Thyroid gland (tissue), 4 donors: ENCODE measurements at regions not wholly inside any gene's neighbourhood (a gene's known extent, or its start where the extent isn't known, plus 50 kb on each side); places are given as distances from the start of the nearest gene placed in this dataset.

Source experiments
- POLR2A ChIP-seq, 2 donors: fragments of 450-650 bp; IDR thresholded peaks; one replicate each; pipeline ENCODE4 v1.6.1; 2017; ENCODE audit warnings: antibody characterized with exemption in 2 of 2, mild to moderate bottlenecking in 2 of 2, moderate library complexity in 1 of 2
- TF ChIP-seq, protein P1 (sequence below), 6 experiments: fragments of 200-600 bp in 3 of 6; fragments of 450-650 bp in 3 of 6; sonication (generic) in 3 of 6; IDR thresholded peaks; one replicate each; pipeline ENCODE4 v1.5.1; 2016 to 2019; ENCODE audit warnings: antibody characterized with exemption in 6 of 6, mild to moderate bottlenecking in 2 of 6, inconsistent platforms in 1 of 6, moderate library complexity in 1 of 6

DNA sequence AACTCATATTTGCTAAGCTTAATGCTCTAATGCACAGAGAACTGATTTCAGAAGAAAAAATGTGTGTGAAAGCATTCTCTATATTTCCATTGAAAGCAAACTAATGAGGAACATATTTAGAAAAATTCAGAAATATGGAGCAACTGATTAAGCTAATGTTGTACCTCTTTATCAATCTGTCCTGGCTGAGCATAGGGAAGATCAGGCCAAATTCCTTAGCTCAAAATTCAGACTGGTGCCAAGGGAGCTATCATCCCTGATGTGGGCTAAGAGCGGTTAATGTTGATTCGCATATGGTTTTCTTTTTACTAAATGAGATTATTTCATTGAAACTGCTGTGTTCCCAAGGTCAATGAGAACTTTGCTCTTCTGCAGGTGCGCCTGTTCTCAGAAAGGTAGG, 93.9 kb upstream of the HS3ST5 start:
- TF ChIP-seq, protein P1, sequence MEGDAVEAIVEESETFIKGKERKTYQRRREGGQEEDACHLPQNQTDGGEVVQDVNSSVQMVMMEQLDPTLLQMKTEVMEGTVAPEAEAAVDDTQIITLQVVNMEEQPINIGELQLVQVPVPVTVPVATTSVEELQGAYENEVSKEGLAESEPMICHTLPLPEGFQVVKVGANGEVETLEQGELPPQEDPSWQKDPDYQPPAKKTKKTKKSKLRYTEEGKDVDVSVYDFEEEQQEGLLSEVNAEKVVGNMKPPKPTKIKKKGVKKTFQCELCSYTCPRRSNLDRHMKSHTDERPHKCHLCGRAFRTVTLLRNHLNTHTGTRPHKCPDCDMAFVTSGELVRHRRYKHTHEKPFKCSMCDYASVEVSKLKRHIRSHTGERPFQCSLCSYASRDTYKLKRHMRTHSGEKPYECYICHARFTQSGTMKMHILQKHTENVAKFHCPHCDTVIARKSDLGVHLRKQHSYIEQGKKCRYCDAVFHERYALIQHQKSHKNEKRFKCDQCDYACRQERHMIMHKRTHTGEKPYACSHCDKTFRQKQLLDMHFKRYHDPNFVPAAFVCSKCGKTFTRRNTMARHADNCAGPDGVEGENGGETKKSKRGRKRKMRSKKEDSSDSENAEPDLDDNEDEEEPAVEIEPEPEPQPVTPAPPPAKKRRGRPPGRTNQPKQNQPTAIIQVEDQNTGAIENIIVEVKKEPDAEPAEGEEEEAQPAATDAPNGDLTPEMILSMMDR (IDR thresholded peaks at IDR 0.05): no peak
- TF ChIP-seq POLR2A (IDR thresholded peaks at IDR 0.05): no peak
